ENCODE measurements at regions not wholly inside any gene's neighbourhood (a gene's known extent, or its start where the extent isn't known, plus 50 kb on each side); places are given as distances from the start of the nearest gene placed in this dataset.

GRCh38 chr9:12391839-12392509 lies 301.2 kb upstream of the TYRP1 start:
- ChIA-PET POLR2A (no interaction called here), CTCF (no interaction called here)
- no peak overlapping the region for H3K27ac ChIP-seq (ENCODE audit: extremely low read depth, low read depth, low read length)
- no peaks in the 10 kb centered on the region for H3K4me1 ChIP-seq (ENCODE audit: control insufficient read depth, insufficient read depth, low read length)
- no peak for TF ChIP-seq SP7 (tag by site-specific recombination; IDR thresholded peaks at IDR 0.05)
- TF ChIP-seq ZNF548 (tag by site-specific recombination; IDR thresholded peaks at IDR 0.05): no peak
- no peak for TF ChIP-seq KLF8 (tag by site-specific recombination; IDR thresholded peaks at IDR 0.05)
- no peak for TF ChIP-seq PRDM6 (tag by site-specific recombination; IDR thresholded peaks at IDR 0.05)
- TF ChIP-seq IKZF3 (tag by site-specific recombination; IDR thresholded peaks at IDR 0.05): no peak
- no peak for TF ChIP-seq ZNF843 (tag by site-specific recombination; IDR thresholded peaks at IDR 0.05)
- no peak for TF ChIP-seq ZBTB8A (tag by site-specific recombination; IDR thresholded peaks at IDR 0.05)
- no peak for TF ChIP-seq ZNF341 (tag by site-specific recombination; IDR thresholded peaks at IDR 0.05; ENCODE audit: low read depth)
- no peak for TF ChIP-seq ZNF37A (tag by site-specific recombination; IDR thresholded peaks at IDR 0.05)
- TF ChIP-seq ZBTB44 (tag by site-specific recombination; IDR thresholded peaks at IDR 0.05): no peak
- no peak for TF ChIP-seq ZBTB49 (tag by site-specific recombination; IDR thresholded peaks at IDR 0.05; ENCODE audit: low read depth)
- TF ChIP-seq ZNF26 (tag by site-specific recombination; IDR thresholded peaks at IDR 0.05): no peak
- TF ChIP-seq ZNF350 (tag by site-specific recombination; IDR thresholded peaks at IDR 0.05): no peak
- no peak for TF ChIP-seq ZNF692 (tag by site-specific recombination; IDR thresholded peaks at IDR 0.05)
- TF ChIP-seq GLI2 (tag by site-specific recombination; IDR thresholded peaks at IDR 0.05; ENCODE audit: borderline replicate concordance, low read depth): no peak
- no peak for TF ChIP-seq EGR2 (tag by site-specific recombination; IDR thresholded peaks at IDR 0.05; ENCODE audit: low read depth)
- no peak for TF ChIP-seq TRIM28 (IDR thresholded peaks at IDR 0.05; ENCODE audit: borderline replicate concordance, low read length)
- no peak for TF ChIP-seq INSM2 (tag by site-specific recombination; IDR thresholded peaks at IDR 0.05)
- TF ChIP-seq ZNF302 (tag by site-specific recombination; IDR thresholded peaks at IDR 0.05; ENCODE audit: low read depth): no peak
- H3K4me3 ChIP-seq (ENCODE audit: low read depth, low read length): no peak overlapping the region
- no peaks in the 10 kb centered on the region for H3K36me3 ChIP-seq (ENCODE audit: control insufficient read depth in 2 of 2, insufficient read depth in 1 of 2, low read length in 2 of 2)
- no peaks in the 10 kb centered on the region for H3K9me3 ChIP-seq (ENCODE audit: control insufficient read depth, insufficient read depth, low read depth, low read length)

Measured in HEK293 (cell line).